NCI-H1417 (cell line): ENCODE measurements at regions not wholly inside any gene's neighbourhood (a gene's known extent, or its start where the extent isn't known, plus 50 kb on each side); places are given as distances from the start of the nearest gene placed in this dataset.
A peak's percentile ranks its signal among the peaks of the same experiment; 100 is the strongest.

Experiments
- DNase-seq, 3 experiments: peaks; one replicate each; lab custom pipeline; 2025; lab: John Stamatoyannopoulos, UW

DNA sequence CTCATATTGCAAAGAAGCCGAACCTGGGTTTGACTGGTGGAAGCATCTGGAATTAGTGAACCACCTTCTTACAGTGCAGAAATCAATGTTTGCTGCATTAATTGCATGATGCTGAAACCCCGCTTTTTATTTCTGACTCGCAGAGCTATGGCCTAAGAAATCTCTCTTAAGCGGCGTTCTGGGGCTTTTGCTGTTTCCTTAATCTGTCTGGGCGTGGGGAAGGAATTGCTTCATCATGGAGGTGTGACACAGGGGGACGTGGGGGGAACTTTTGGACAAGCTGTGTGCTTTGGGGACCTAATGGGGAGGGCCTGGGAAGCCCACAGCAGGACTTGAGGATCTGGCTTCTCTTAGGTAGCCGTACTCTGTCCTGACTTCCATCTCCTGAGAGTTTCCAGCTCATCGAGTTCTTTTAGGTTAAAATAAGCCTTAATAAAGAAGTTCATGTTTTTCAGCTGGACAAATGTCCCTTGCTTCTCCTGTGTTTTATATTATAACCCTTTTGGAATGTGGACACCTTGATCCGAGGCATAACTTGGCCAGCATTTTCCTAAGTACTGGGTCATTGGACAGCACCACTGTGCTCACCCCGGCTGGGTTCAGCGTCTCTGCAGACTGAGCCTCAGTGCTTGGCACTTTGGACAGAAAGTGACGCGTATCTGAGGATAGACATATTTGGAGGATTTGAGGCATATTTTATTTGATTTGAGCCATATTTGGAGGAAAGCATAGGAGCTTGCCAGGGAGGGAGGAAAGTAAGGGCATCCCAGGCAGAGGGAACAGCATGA is 192.1 kb upstream of the MYL2 start:
- no peak for DNase-seq

DNA sequence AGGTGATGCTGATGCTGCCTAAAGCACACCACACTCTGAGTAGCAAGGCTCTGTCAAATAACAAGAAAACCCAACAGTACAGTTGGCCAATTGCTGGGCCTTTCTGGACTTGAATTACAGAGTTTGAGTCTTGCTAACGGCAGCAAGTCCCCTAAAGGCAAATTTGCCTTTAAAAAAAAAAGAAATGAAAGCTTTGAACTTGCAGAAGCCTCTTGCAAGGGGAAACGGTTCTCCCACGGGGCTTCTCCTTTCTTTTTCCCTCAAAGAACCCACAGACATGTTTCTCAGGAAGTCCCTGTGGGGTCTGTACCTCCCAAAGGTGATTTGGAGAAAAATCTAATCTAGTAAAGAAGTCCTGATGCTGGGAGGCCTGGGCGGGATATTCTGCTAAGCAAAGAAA is 191.3 kb upstream of the MYL2 start:
- no peak for DNase-seq

DNA sequence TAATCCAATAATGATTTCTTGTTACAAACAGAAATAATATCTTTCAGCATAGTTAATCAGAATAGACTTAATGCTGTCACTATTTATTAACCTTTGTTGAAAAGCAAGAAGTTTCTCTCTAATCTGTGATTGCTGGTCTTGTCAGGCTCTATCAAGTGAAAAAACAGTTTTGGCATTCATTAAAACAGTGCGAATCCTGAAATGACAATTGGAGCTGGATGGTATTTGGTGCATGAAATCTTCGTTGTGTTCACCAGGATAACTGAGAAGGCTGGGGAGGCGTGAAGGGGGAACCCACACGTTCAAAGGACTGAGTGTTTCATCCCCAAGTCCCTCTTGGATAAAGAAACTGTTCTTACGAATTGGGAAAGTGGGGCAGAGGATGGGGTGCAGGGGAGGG is 190.2 kb upstream of the MYL2 start:
- no peak for DNase-seq

DNA sequence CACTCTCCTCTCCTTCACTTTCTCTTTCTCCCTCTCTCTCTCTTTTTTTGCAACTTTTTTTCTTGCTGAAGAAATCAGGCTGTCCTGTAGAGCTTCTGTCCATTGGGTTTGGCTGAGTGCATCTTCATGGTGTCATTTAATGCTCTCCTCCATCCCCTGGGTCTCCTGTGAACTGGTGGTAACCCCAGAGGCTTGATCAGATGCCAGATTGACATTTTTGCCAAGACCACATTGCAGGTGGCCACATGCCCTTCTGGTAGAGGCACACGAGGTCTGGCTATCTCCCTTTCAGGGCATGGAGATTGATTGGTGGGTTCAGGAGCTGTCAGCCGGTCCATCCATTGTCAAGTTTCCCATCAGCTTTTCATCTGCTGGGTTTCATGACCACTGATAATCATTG is 188.3 kb upstream of the MYL2 start:
- DNase-seq = no peak

DNA sequence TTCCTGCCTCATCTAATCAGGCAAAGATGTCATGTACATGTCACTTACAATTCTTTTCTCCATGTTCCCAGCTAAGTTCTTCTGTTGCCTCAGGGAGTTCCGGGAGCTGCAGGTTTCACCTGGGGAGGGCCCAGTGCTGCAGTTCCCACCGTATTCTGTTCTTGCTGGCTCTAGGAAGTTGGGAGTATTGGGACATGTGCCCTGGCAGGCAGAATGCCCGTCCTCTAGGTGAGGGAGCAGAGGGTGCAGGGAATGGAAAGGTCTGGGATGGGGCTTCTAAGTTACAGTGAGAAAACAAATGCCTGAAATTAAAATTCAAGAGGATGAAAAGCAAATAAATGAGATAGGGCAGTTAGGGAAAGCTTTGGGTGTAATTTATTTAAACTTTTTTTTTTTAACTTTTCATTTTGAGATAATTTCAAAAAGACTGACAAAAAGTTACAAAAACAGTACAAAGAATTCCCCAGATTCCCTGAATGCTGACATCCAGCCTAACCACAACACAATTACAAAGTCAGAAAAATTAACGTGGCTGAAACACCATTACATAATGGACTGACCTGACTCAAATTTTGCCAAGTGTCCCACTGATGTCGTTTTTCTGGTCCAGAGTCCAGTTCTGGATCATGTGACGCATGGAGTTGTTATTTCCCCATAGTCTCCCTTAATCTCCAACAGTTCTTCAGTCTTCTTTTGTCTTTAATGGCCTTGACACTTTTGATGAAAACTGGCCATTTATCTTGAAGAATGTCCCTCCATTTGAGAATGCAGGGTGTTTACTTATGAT is 187.2 kb upstream of the MYL2 start:
- no peak for DNase-seq

DNA sequence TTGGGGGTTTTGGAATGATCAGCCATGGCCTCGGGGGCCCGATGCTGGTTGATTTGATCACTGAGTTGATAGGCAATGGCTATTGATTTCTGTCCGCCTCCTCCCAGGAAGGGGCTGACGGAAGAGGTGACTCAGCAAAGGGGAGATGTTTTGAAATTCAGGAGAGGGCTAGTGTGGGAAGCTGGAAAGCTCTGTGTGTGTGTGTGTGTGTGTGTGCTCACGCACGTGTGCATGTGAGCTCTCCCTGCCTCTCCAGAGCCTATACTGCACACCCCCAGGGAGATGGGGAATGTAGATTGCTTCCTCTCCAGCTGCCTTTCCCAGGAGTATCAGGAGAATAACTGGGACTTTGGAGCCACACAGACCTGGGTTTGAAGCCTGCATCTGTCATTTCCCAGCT is 184.9 kb upstream of the MYL2 start:
- no peak for DNase-seq

DNA sequence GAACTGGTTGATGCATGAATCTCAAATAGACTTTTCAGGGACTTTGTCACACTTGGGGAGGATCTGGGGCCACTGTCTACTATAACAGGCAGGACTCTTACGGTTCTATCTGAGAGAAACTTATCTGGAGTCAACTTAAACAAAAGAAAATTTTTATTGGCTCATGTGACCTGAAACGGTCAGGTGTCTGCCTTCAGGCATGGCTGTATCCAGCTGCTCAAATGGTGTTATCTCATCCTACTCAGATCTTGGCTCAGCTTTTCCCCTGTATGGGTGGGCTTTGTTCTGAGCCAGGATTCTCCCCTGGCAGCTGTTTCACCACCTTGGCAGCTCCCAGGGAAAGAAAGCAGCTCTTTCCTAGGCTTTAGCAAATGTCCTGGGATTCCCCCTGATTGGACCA is 183.2 kb upstream of the MYL2 start:
- DNase-seq = no peak

DNA sequence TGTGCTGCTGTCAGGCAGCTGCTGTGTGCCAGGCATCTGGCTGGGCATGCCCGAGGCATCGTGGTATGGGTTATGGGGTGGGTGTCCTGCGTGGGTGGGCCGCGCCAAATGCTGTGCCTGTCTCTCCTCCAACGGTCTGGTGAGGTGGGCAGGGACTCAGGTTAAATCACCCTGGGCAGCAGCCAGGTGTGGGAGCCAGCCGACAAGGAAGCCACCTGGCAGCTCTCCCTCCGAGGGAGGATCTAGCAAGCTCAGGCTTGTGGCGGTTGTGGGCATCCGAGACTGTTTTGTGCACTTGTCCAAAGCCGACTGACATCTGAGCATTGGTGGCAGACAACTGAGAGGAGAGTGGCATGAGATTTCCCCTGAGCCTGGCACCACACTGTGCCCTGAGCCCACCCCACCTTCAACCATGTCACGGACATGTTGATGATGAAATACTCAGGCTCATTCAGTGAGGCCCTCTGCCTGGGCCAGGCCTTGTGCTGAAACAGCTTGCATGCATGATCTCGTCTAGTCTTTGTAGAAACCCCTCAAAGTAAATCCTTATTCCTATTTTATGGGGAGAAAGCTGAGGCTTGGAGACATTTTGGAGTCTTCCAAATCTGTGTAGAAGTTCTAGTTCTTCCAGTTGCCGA is 181.8 kb upstream of the MYL2 start:
- peak in 2 of 3 experiments; percentile 37 to 72 for DNase-seq

DNA sequence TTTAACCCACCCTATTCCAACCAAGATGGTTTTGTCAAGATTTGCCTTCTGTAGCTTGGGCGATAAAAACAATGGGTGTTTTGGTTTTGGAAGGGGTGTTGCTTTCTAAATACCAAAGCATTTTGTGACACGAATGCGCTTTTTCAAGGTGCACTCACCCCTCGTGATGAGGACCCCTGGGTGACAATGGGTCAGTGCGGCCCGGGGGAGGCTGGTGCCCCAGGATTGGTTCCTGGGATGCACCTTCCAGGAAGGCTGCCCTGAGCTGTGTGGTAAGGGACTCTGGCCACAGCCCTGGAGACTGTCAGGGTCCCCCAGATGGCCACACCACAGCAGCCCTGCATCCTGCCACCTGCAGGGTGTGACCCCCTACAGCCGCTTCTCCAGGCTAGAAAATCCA is 180.6 kb upstream of the MYL2 start:
- no peak for DNase-seq

DNA sequence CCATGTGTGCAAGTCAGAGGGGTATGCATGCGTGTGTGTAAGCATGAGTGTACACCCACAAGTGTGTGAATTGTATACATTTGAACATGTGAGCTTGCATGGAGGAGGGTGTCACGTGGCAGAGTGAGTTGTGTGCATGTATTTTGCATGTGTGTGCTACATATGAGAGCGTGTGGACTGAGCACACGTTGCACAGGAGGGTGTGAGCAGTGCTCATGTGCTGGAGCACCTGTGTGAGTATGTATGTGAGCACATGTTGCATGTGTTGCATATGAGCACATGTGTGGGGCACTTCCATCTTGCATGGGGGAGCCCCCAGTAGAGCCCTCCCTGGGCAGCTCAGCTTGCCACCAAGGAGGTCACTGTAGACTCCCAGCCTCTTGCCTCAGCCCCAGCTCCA is 180.2 kb upstream of the MYL2 start:
- DNase-seq = no peak

DNA sequence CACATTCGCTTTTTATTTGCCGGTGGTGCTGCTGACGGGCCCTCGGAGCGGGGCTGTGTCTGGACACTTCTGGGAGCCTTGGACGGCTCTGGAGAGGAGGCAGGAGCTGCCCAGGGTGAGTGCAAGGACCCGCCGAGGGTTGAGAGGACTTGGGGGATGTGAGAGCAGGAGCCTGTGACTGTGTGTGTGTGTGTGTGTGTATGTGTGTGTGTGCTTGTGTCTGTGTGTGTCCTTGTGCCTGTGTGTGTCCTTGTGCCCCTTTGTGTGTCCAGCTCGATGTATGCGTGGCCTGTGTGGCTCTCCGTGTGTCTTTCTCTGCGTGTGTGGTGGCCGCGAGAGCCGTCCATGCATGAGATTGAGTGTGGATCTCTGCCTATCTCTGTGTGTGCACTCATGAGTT is 179.6 kb upstream of the MYL2 start:
- DNase-seq = no peak

DNA sequence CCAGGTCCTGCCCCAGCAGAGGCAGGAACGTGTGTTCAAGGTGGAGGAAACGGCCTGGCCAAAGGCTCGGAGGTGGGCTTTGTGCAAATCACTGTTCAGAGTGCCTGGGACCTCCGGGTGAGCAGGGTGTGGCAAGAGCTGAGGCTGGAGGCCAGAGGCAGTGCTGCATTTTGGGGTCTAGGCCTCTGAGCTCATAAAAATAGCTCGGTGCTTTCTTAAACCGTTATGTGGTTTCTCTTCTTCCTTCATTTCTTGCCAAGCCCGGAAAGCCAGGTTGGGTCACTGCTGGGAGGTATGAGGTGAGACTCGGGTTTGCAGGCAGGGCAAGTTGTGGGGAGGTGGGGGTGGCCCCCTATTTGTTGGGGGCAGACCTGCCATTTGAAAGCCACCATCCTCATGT is 178.8 kb upstream of the MYL2 start:
- no peak for DNase-seq

DNA sequence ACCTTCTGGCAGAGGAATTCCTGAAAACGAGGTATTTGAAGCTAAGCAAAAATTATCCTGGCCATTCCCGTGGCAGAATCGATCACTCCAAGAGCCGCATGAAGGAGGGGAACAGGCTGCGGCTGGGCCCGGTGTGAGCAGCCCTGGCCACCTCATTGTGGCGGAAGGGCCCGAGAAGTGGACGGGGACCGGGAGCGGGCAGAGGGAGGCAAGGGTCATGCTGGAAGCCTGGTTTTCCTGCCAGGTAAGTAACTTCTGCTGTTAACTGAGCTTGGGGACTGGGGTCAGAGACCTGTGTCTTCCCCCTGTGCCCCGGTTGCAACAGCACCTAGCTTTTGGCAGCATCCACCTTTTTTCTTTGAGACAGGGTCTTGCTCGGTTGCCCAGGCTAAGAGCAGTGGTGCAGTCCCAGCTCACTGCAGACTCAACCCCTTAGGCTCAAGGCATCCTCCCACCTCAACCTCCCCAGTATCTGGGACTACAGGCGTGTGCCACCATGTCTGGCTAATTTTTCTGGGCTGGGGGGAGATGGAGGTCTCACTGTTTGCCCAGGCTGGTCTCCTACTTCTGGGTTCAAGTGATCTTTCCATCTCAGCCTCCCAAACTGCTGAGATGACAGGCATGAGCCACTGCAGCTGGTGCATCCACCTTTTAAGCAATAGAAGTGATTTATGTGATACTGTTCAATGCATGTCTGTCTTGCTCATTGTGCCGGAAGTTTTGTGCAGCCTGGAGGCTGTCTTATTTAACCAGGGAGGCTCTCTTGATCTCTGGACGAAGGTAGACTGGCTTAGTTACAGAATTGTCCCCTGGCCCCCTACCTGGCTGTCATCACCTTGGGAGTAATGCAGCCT is 174.0 kb upstream of the MYL2 start:
- DNase-seq = peak in 1 of 3 experiments; percentile 10

DNA sequence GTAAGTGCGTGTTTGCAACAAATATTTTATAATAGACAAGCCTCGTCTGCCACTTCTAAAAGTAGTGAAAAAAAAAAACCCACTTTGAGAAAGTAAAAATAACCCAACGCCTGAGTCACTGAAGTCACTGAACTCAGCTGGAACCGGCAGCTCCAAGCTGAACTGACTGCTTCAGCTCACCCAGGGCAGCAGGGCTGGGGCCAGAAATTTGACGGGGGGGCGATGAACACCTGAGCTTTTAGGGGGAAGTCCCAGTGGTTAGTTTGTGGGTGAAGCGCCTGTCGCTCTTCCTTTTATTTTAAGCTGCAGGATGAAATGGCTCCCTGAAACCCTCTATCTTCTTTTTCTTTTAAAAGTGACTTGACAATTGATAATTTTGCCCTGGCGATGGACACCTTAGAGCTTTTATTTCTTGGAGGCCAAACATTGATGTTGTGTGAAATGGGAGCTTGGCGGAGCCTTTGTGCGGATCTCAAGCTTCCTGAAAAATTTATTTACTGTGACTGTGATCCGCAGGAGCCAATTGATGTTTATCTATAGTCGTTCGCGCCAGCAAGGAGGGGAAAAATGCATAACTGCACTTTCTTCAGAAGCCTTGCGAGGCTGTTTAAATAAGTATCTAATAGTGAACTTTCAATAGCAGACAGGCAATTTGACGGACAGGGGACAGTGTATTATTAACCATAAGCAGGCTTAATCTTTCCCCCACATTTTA is 173.2 kb upstream of the MYL2 start:
- DNase-seq = no peak

DNA sequence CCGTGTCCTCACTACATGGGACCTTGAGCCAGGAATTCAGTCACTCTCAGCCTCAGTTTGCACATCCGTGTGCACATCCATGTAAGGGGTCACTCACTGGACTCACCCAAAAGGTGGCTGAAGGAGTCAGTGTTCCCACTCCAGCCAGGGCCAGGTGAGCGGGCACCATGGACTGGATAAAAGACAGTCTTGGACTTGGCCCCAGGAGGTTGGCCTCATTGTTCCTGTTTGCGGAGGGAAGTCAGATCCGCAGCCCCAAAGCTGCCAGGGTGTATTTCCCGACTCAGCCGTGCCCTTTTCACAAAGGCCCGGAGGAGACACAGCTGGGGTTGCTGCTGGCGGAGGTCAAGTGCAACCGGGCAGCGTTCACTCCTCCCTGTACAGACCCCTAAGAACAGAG is 170.7 kb upstream of the MYL2 start:
- DNase-seq = no peak

DNA sequence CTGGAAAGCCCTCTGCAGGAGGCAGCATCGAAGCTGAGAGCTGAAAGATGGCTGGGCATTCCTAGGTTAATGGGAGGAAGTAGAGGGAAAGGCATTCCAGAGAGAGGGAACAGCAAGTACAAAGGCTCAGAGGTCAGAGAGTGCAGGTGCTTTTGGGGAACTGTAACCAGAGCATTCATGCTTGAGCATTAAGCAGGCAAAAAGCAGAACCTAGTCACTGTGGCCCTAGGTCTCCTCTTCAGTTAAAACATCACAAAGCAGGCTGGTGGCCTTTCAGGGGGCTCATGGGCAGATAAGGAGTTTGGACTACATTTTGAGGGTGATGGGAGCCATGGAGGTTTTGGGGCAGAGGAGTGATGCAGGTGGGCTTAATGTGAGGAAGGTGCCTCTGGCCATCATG is 169.2 kb upstream of the MYL2 start:
- no peak for DNase-seq

DNA sequence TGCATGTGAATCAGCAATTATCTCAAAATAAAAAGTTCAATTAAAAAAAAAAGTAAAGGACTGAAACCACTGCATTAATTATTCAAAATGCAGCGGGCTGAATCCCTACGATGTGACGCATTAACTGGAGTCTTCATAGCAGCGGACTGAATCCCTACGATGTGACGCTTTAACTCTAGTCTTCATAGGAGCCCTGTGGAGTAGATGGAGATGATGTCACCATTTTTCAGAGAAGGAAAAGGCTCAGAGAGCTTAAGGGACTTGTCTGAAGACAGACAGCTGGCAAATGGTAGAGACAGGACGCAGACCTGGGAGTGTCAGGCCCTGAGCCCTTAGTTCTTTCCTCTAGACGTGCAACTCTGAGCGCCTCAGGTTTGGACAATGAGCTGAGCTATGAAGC is 168.0 kb upstream of the MYL2 start:
- DNase-seq = no peak

DNA sequence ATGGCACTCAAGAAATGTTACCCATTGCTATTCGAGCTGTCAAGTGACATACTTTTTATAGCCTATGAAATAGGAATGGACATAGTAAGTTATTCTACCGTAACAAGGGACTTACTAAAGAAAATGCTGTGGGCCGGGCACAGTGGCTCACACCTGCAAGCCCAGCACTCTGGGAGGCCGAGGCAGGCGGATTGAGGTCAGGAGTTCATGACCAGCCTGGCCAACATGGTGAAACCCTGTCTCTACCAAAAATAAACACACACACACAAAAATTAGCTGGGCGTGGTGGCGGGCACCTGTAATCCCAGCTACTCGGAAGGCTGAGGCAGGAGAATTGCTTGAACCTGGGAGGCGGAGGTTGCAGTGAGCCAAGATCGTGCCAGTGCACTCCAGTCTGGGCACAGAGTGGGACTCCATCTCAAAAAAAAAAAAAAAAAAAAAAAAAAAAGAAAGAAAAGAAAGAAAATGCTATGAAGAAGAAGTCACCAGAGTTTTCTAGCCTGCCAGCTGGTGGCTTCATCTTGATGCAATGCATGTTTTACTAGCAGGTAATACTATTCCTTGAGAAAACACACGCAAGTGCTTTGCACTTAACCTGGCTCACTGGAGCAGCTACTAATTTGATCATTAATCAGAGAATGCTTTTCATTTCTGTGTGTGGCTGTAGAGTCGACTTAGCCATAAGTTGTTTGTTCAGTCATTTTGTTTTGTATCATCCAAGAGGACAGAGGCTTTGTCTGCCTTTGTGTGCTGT is 166.7 kb upstream of the MYL2 start:
- peak in 1 of 3 experiments; percentile 64 for DNase-seq

DNA sequence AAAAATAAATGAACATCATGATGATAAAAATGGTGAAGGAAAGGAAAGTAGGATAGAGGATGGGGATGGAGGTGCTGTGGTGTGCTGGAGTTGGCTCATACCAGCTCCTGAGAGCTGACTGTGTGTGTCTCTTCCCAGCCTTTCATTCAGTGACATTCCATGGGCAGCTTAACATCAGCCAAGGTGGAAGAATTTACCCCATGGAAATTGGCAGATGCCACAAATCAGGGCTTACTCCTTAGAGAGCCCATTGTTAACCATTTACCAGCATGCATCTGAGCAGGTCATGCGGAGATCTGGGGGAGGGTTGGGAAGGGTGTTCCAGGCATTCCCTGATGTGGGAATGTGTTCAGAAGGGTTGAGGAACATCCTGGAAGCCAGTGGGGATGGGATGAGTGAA is 164.7 kb upstream of the MYL2 start:
- DNase-seq = no peak

DNA sequence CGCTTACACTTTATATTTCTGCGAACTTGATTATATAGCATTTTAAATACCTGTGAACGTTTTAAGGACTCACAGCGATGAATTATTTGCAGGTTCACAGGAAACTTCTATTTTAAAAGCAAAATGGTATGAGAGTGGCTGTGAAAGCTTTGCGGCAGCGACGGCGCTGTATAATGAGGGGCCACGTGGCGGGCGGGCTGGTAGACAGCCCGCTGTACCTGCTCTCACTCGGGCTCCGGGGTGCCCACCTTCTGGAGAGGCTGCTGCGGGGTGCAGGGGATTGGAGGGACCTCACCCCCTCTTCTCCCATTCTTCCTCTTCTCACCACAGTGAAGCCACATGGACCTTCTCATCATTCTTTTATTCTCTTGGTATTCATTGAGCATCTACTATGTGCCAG is 164.2 kb upstream of the MYL2 start:
- DNase-seq = no peak

DNA sequence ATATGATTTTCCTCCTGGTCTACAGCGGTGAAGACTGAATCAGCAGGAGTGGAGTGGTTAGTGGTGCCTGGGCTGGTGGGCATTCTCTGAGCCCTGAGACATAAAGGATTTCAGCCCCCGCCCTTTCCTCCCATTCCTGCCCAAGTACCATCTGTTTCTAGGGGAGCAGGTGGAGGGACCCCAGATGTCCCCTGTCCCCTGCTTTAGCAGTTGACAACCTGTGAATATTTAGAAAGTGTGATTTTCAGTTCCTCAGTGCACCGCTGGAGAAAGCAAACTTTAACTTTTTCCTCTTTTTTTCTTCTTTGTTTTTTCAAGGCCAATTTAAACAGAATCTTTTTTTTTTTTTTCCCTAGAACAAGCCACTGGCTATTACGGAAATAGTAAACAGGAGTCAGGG is 163.8 kb upstream of the MYL2 start:
- DNase-seq = no peak
